ENCODE measurements at regions not wholly inside any gene's neighbourhood (a gene's known extent, or its start where the extent isn't known, plus 50 kb on each side); places are given as distances from the start of the nearest gene placed in this dataset.

DNA sequence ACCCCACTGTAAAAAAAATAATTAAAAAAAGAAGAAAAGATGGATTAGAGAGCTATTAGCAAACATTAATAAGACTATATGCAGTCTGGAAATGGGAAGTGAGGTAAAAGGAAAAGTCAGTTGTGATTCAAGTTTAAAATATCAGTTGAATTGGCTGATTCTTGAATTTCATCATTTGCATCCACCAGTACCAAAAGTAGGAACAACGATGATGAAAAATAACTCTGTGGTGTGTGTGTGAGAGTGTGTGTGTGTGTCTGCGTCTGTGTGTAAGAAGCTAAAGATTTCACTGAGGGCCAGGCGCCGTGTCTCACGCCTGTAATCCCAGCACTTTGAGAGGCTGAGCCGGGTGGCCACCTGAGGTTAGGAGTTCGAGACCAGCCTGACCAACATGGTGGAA lies 56.0 kb upstream of the SLC4A7 start (continued):
- TF ChIP-seq ZBTB33 (IDR thresholded peaks at IDR 0.05) (no peak), FOXA1 (IDR thresholded peaks at IDR 0.05) (no peak), EGR1 (IDR thresholded peaks at IDR 0.05; ENCODE audit: low read depth in 2 of 2) (no peak), YY1 (IDR thresholded peaks at IDR 0.05) (no peak)

- no peaks in the 10 kb centered on the region for H3K9me3 ChIP-seq (ENCODE audit: control insufficient read depth in 4 of 4, low read length in 3 of 4)
- H3K36me3 ChIP-seq (ENCODE audit: control insufficient read depth in 4 of 4, insufficient read depth in 3 of 4, low read depth in 1 of 4, low read length in 3 of 4), result no peaks in the 10 kb centered on the region
- no peak overlapping the region for H3K4me3 ChIP-seq (ENCODE audit: low read depth in 1 of 3, low read length in 3 of 3)
- H3K4me1 ChIP-seq (ENCODE audit: control insufficient read depth in 4 of 4, insufficient read depth in 4 of 4, low read length in 3 of 4), result no peaks in the 10 kb centered on the region
- 88% methylated on average over 1 of the region's 1 CpG for WGBS
- TF ChIP-seq RAD21 (IDR thresholded peaks at IDR 0.05), result no peak
- no peak for TF ChIP-seq FOXA2 (IDR thresholded peaks at IDR 0.05)
- no peak for TF ChIP-seq TAF1 (conservative IDR thresholded peaks at IDR 0.05)
- TF ChIP-seq GABPA (IDR thresholded peaks at IDR 0.05 in 1 of 2, conservative IDR thresholded peaks at IDR 0.05 in 1 of 2), result no peak
- TF ChIP-seq FOXA1 (IDR thresholded peaks at IDR 0.05), result no peak
- TF ChIP-seq HNF4A (conservative IDR thresholded peaks at IDR 0.05), result no peak
- no peak for TF ChIP-seq HNF4G (IDR thresholded peaks at IDR 0.05)
- TF ChIP-seq RXRA (IDR thresholded peaks at IDR 0.05), result no peak
- no peak for TF ChIP-seq SP1 (IDR thresholded peaks at IDR 0.05)
- TF ChIP-seq NR2F2 (IDR thresholded peaks at IDR 0.05), result no peak
- TF ChIP-seq, protein P1, sequence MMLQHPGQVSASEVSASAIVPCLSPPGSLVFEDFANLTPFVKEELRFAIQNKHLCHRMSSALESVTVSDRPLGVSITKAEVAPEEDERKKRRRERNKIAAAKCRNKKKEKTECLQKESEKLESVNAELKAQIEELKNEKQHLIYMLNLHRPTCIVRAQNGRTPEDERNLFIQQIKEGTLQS (IDR thresholded peaks at IDR 0.05), result no peak
- TF ChIP-seq EGR1 (IDR thresholded peaks at IDR 0.05; ENCODE audit: low read depth in 2 of 2), result no peak
- TF ChIP-seq CTCF (IDR thresholded peaks at IDR 0.05; ENCODE audit: low read depth, low read length, missing input control), result no peak
- no peak for TF ChIP-seq JUND (IDR thresholded peaks at IDR 0.05)
- TF ChIP-seq, protein P2, sequence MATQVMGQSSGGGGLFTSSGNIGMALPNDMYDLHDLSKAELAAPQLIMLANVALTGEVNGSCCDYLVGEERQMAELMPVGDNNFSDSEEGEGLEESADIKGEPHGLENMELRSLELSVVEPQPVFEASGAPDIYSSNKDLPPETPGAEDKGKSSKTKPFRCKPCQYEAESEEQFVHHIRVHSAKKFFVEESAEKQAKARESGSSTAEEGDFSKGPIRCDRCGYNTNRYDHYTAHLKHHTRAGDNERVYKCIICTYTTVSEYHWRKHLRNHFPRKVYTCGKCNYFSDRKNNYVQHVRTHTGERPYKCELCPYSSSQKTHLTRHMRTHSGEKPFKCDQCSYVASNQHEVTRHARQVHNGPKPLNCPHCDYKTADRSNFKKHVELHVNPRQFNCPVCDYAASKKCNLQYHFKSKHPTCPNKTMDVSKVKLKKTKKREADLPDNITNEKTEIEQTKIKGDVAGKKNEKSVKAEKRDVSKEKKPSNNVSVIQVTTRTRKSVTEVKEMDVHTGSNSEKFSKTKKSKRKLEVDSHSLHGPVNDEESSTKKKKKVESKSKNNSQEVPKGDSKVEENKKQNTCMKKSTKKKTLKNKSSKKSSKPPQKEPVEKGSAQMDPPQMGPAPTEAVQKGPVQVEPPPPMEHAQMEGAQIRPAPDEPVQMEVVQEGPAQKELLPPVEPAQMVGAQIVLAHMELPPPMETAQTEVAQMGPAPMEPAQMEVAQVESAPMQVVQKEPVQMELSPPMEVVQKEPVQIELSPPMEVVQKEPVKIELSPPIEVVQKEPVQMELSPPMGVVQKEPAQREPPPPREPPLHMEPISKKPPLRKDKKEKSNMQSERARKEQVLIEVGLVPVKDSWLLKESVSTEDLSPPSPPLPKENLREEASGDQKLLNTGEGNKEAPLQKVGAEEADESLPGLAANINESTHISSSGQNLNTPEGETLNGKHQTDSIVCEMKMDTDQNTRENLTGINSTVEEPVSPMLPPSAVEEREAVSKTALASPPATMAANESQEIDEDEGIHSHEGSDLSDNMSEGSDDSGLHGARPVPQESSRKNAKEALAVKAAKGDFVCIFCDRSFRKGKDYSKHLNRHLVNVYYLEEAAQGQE (IDR thresholded peaks at IDR 0.05), result no peak
- TF ChIP-seq, protein P3, sequence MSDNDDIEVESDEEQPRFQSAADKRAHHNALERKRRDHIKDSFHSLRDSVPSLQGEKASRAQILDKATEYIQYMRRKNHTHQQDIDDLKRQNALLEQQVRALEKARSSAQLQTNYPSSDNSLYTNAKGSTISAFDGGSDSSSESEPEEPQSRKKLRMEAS (IDR thresholded peaks at IDR 0.05), result no peak
- no peak for TF ChIP-seq YY1 (IDR thresholded peaks at IDR 0.05)
- no peaks in the 10 kb centered on the region for H3K27me3 ChIP-seq (ENCODE audit: control insufficient read depth in 4 of 4, insufficient read depth in 4 of 4, low read length in 3 of 4)
- DNase-seq (ENCODE audit: low spot score), result no peak
- H3K27ac ChIP-seq (ENCODE audit: low read depth in 1 of 2, low read length in 2 of 2), result no peak overlapping the region
- no peak overlapping the region for H3K9ac ChIP-seq (ENCODE audit: low read depth in 1 of 2, low read length in 2 of 2)
Measured at GRCh38 chr3:27536491-27536890, 52.3 kb upstream of the SLC4A7 start.

Measured in liver (tissue), 8 donors.